Sigmoid colon (tissue), 6 donors: ENCODE measurements at regions not wholly inside any gene's neighbourhood (a gene's known extent, or its start where the extent isn't known, plus 50 kb on each side); places are given as distances from the start of the nearest gene placed in this dataset.
"Not testable (repeated sequence)": the region's sequence is repeated elsewhere in the genome, so short reads cannot be mapped to it uniquely, and the experiment has no call there.

Source experiments
- DNase-seq: peaks from one replicate; pipeline ENCODE4 v3.0.0-alpha.2; 2019
- H3K27ac ChIP-seq, 4 donors: fragments of 200-600 bp; sonication (generic); one replicate each; pipeline ENCODE4 v1.5.1; 2016 to 2019; ENCODE audit warnings: mild to moderate bottlenecking in 1 of 4
- H3K27me3 ChIP-seq, 3 donors: fragments of 200-600 bp; sonication (generic); one replicate each; pipeline ENCODE4 v1.5.1; 2019; ENCODE audit warnings: mild to moderate bottlenecking in 1 of 3
- H3K36me3 ChIP-seq, 4 donors: fragments of 200-600 bp; sonication (generic); one replicate each; pipeline ENCODE4 v1.5.1; 2016 to 2019
- H3K4me1 ChIP-seq, 4 donors: fragments of 200-600 bp; sonication (generic); one replicate each; pipeline ENCODE4 v1.5.1; 2017 to 2019
- H3K4me3 ChIP-seq, 4 donors: fragments of 200-600 bp; sonication (generic); one replicate each; pipeline ENCODE4 v1.5.1; 2017 to 2019; ENCODE audit warnings: mild to moderate bottlenecking in 2 of 4, moderate library complexity in 1 of 4
- H3K9me3 ChIP-seq, 4 donors: fragments of 200-600 bp in 3 of 4; sonication (generic) in 3 of 4; one replicate each; pipeline versions ENCODE4 v1.5.1 to v1.6.1; 2013 to 2019
- CTCF ChIP-seq, 4 experiments: fragments of 450-650 bp in 3 of 4; fragments of 200-600 bp in 1 of 4; IDR thresholded peaks; one replicate each; pipeline ENCODE4 v1.5.1; 2016 to 2019; ENCODE audit warnings: antibody characterized with exemption in 4 of 4, mild to moderate bottlenecking in 3 of 4, moderate library complexity in 2 of 4
- EP300 ChIP-seq, 4 donors: sonication (generic); formaldehyde crosslinking; IDR thresholded peaks; one replicate each; pipeline ENCODE4 v1.6.1; 2017; ENCODE audit warnings: antibody characterized with exemption in 4 of 4
- POLR2A ChIP-seq, 2 donors: fragments of 450-650 bp; IDR thresholded peaks; one replicate each; pipeline ENCODE4 v1.6.1; 2016; ENCODE audit warnings: antibody characterized with exemption in 2 of 2, mild to moderate bottlenecking in 2 of 2, moderate library complexity in 2 of 2
- POLR2AphosphoS5 ChIP-seq, 4 donors: sonication (generic); formaldehyde crosslinking; IDR thresholded peaks; one replicate each; pipeline ENCODE4 v1.6.1; 2017; ENCODE audit warnings: antibody characterized with exemption in 4 of 4
- WGBS, 2 donors: extraction: QIAGEN DNeasy Blood & Tissue Kit; methylation state at CpG; one replicate each; pipeline ENCODE4 v1.1.7; 2013; 5-methylcytosine and 5-hydroxymethylcytosine counted together
- intact Hi-C: fragments of 100-400 bp; cut with DNase I; formaldehyde crosslinking; loops from one replicate; pipeline ENCODE4 v1.15.1; 2023
- donor health status: healthy with polysubstance abuse.
- donor health status: healthy.

DNA sequence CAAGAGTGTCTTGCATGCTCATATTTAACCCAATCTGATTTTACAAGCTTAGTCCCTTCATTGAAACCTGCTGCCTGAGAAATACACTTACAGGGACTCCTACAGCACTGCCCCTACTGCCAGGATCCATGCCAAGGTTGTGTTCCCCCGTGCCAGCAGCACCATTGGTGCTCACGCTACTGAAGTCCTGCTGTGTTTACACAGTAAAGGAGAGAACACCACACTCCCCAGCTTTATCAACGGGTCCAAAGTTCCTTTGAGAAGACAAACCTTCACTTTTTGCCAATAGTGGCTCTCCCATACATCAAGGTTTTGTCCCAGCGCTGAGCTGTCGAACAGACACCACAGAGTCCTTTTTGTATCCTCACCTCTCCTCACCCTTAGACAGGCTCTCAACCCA, 155.1 kb upstream of the WWC1 start:
- no peak for DNase-seq
- WGBS, 2 donors = 18 to 61% methylated on average over 5 of the region's 5 CpGs
- no peaks in the 10 kb centered on the region for H3K4me1 ChIP-seq
- H3K4me3 ChIP-seq = no peak overlapping the region
- no peaks in the 10 kb centered on the region for H3K36me3 ChIP-seq
- TF ChIP-seq POLR2AphosphoS5 (IDR thresholded peaks at IDR 0.05) = no peak
- no peak for TF ChIP-seq POLR2A (IDR thresholded peaks at IDR 0.05)
- no peak for TF ChIP-seq CTCF (IDR thresholded peaks at IDR 0.05)
- no peak for TF ChIP-seq EP300 (IDR thresholded peaks at IDR 0.05)
- H3K27me3 ChIP-seq = no peaks in the 10 kb centered on the region
- H3K9me3 ChIP-seq = no peaks in the 10 kb centered on the region
- intact Hi-C loops = no loop called here
- no peak overlapping the region for H3K27ac ChIP-seq

GRCh38 chr5:168137265-168137664, 154.2 kb upstream of the WWC1 start:
- TF ChIP-seq POLR2AphosphoS5 (IDR thresholded peaks at IDR 0.05) (no peak), CTCF (IDR thresholded peaks at IDR 0.05) (no peak), EP300 (IDR thresholded peaks at IDR 0.05) (no peak)
- Histone ChIP-seq H3K4me1 (no peaks in the 10 kb centered on the region), H3K27me3 (no peaks in the 10 kb centered on the region), H3K27ac (no peak overlapping the region), H3K9me3 (no peaks in the 10 kb centered on the region), H3K4me3 (no peak overlapping the region), H3K36me3 (no peaks in the 10 kb centered on the region)
- WGBS, 2 donors = 55 to 58% methylated on average over 2 of the region's 2 CpGs
- DNase-seq = no peak
- intact Hi-C loops = no loop called here

DNA sequence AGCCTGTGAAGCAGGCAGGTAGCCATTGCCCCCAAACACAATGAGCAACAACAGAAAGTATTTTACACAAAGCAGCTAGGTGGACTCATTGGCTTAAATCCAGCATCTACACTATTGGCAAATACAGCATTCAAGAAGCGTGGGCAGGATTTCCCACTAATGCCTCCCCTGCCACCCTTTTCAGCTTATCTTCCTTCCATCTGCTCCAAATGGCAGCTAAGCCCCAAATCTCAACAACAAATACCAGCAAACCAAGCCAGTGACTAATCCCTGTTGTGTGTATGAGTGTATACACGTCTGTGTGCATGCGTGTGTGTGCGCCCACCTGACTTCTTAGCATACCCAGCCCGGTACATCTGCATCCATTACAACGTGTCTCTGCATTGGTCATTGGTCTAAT, 151.2 kb upstream of the WWC1 start:
- Histone ChIP-seq H3K27ac (no peak overlapping the region), H3K27me3 (no peaks in the 10 kb centered on the region), H3K4me3 (no peak overlapping the region), H3K9me3 (no peaks in the 10 kb centered on the region), H3K4me1 (no peaks in the 10 kb centered on the region), H3K36me3 (no peaks in the 10 kb centered on the region)
- WGBS, 2 donors = 94 to 96% methylated on average over 6 of the region's 6 CpGs
- TF ChIP-seq POLR2A (IDR thresholded peaks at IDR 0.05) = no peak
- no peak for TF ChIP-seq POLR2AphosphoS5 (IDR thresholded peaks at IDR 0.05)
- no peak for TF ChIP-seq CTCF (IDR thresholded peaks at IDR 0.05)
- TF ChIP-seq EP300 (IDR thresholded peaks at IDR 0.05) = no peak
- intact Hi-C loops = no loop called here
- DNase-seq = no peak

- H3K4me3 ChIP-seq = no peak overlapping the region
- peaks cover 0 to 7% (median 5%) of the 10 kb centered on the region in 4 donors for H3K4me1 ChIP-seq
- no peak overlapping the region for H3K27ac ChIP-seq
- no peaks in the 10 kb centered on the region for H3K27me3 ChIP-seq
- intact Hi-C loops = no loop called here
- 66 to 80% methylated on average over 2 of the region's 2 CpGs for WGBS, 2 donors
- DNase-seq = no peak
- TF ChIP-seq CTCF (IDR thresholded peaks at IDR 0.05) (no peak), POLR2AphosphoS5 (IDR thresholded peaks at IDR 0.05) (no peak), POLR2A (IDR thresholded peaks at IDR 0.05) (no peak), EP300 (IDR thresholded peaks at IDR 0.05) (no peak)
- H3K36me3 ChIP-seq = no peaks in the 10 kb centered on the region
- no peaks in the 10 kb centered on the region for H3K9me3 ChIP-seq
Observed at GRCh38 chr5:168142402-168142801, 149.0 kb upstream of the WWC1 start.

DNA sequence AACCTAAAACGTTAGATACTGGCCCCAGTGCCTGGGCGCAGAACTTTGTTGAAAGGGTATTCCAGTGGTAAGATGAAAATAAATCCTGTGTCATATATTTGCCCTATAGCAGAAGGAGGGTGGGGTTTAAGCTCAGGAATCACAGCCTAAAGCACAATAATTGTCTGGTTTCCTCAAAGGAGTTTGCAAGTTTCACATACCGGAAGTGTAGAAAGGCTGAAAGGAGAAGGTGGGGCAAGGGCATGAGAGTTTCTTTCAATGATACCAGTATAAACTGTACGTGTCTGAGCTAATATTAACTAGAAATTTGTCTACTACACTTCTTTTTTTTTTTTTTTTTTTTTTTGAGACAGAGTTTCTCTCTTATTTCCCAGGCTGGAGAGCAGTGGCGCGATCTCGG, 147.9 kb upstream of the WWC1 start:
- 58% methylated on average over 7 of the region's 7 CpGs for WGBS, 2 donors
- H3K36me3 ChIP-seq, DNase-seq, intact Hi-C loops, H3K27me3 ChIP-seq, H3K9me3 ChIP-seq, H3K27ac ChIP-seq, H3K4me3 ChIP-seq: not testable (repeated sequence)
- peaks cover 0 to 16% (median 15%) of the 10 kb centered on the region in 4 donors for H3K4me1 ChIP-seq
